8988T (cell line): ENCODE measurements at regions not wholly inside any gene's neighbourhood (a gene's known extent, or its start where the extent isn't known, plus 50 kb on each side); places are given as distances from the start of the nearest gene placed in this dataset.
"Not testable (repeated sequence)": the region's sequence is repeated elsewhere in the genome, so short reads cannot be mapped to it uniquely, and the experiment has no call there.

ENCODE experiments used
- DNase-seq: peaks from one replicate; pipeline ENCODE4 v3.0.0; 2011

GRCh38 chr6:141488488-141488887 lies 644.2 kb upstream of the GJE1 start:
- no peak for DNase-seq

GRCh38 chr6:141486942-141487341 lies 645.8 kb upstream of the GJE1 start:
- no peak for DNase-seq

GRCh38 chr6:141484711-141485110 lies 648.0 kb upstream of the GJE1 start:
- no peak for DNase-seq

GRCh38 chr6:141483598-141484061 lies 649.1 kb upstream of the GJE1 start:
- DNase-seq = no peak

- DNase-seq = no peak
Observed at GRCh38 chr6:141482796-141483597, 649.7 kb upstream of the GJE1 start.

GRCh38 chr6:141475259-141475658 lies 657.5 kb upstream of the GJE1 start:
- no peak for DNase-seq

- DNase-seq = no peak
Observed at GRCh38 chr6:141472162-141472928, 660.4 kb upstream of the GJE1 start.

- DNase-seq = no peak
Observed at GRCh38 chr6:141470810-141471209, 661.9 kb upstream of the GJE1 start.

GRCh38 chr6:141467881-141468280 lies 664.8 kb upstream of the GJE1 start:
- DNase-seq = no peak

- no peak for DNase-seq
Observed at GRCh38 chr6:141467041-141467440, 665.7 kb upstream of the GJE1 start.

- no peak for DNase-seq
Observed at GRCh38 chr6:141464896-141465295, 667.8 kb upstream of the GJE1 start.

GRCh38 chr6:141464490-141464889 lies 668.2 kb upstream of the GJE1 start:
- DNase-seq = no peak

- no peak for DNase-seq
Observed at GRCh38 chr6:141463237-141463977, 669.3 kb upstream of the GJE1 start.

GRCh38 chr6:141460743-141461484 lies 671.8 kb upstream of the GJE1 start:
- DNase-seq = no peak

- DNase-seq = not testable (repeated sequence)
Observed at GRCh38 chr6:141460245-141460644, 672.5 kb upstream of the GJE1 start.

- not testable (repeated sequence) for DNase-seq
Observed at GRCh38 chr6:141457984-141458383, 674.7 kb upstream of the GJE1 start.

GRCh38 chr6:141452354-141452686 lies 680.4 kb upstream of the GJE1 start:
- no peak for DNase-seq

- no peak for DNase-seq
Observed at GRCh38 chr6:141451511-141452353, 681.0 kb upstream of the GJE1 start.

- no peak for DNase-seq
Observed at GRCh38 chr6:141451181-141451510, 681.6 kb upstream of the GJE1 start.

- DNase-seq = no peak
Observed at GRCh38 chr6:141445928-141446628, 686.6 kb upstream of the GJE1 start.

GRCh38 chr6:141443668-141444289 lies 688.9 kb upstream of the GJE1 start:
- no peak for DNase-seq
